ENCODE measurements at regions not wholly inside any gene's neighbourhood (a gene's known extent, or its start where the extent isn't known, plus 50 kb on each side); places are given as distances from the start of the nearest gene placed in this dataset.

DNA sequence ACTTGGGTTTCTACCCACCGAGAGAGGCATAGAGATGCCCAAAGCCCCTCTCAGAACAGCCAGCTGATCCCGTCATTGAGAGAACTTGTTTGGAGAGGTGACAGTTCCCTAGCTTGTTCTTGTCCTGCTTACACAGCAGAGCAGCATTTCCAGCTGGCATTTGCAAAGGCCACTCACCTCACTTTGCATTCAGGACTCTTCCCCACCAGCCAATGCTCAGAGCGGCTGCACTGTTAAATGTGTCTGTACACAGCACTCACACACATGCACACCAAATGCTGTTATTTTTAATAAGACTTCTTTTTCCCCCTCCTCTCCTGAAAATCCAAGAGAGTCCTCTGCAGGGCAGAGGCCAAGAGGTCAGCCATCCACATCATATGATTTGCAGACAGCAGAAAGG lies 104.6 kb upstream of the SLC14A2 start:
- H3K4me1 Mint-ChIP-seq, result no peaks in the 10 kb centered on the region
- WGBS (ENCODE audit: insufficient coverage), result no CpG with 5 or more reads among the region's 3 CpGs
- H3K4me3 ChIP-seq (ENCODE audit: control extremely low read depth in 1 of 5, extremely low read depth in 1 of 5, insufficient read depth in 1 of 5, low read depth in 2 of 5, low read length in 4 of 5), result no peak overlapping the region

DNA sequence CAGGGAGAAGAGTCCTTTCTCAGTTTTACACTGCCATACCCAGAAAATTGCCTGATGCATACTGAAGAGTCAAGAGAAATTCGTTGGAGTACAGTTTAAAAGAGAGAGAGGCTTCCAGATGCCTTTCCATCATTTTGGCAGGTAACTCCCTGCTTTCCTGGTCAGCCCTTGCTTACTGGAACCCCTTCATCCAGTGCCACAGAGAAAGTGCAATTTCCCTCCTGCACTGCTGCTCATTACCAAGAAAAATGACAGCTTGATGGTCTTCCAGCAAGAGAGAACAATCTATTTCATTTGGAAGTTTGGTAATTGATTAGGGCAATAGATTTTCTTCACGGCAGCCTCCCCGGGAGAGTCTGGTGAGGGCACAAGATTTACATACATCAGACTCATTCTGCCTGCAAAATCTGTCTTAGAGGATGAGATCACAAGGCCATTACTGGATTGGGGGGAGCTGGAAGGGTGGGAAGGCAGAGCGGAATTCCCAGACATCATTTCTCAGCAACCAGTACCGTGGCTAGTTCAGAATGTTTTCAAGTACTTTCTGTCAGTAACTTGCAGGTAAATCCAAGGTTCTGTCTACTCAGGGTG lies 102.8 kb upstream of the SLC14A2 start:
- H4K20me1 ChIP-seq (ENCODE audit: control insufficient read depth, insufficient read depth, low read length, poor library complexity, severe bottlenecking), result no peaks in the 10 kb centered on the region
- H3K9me3 Mint-ChIP-seq (ENCODE audit: insufficient read depth), result peaks cover 4% of the 10 kb centered on the region
- ATAC-seq (ENCODE audit: low read depth) (no peak), DNase-seq (no peak)
- H3K36me3 ChIP-seq (replicated peaks in 1 of 2; ENCODE audit: control extremely low read depth in 1 of 2, control insufficient read depth in 1 of 2, extremely low read depth in 1 of 2, insufficient read depth in 2 of 2, low read length in 1 of 2), result no peaks in the 10 kb centered on the region
- intact Hi-C loops (cut with micrococcal nuclease), result no loop called here
- no peak overlapping the region for H2AFZ ChIP-seq (ENCODE audit: insufficient read depth, low read depth, low read length, poor library complexity, severe bottlenecking)
- no peak overlapping the region for H3K27ac ChIP-seq (ENCODE audit: low read length in 2 of 2)
- no peaks in the 10 kb centered on the region for H3K9me3 ChIP-seq (ENCODE audit: control extremely low read depth in 1 of 3, control insufficient read depth in 2 of 3, insufficient read depth in 1 of 3, low read length in 2 of 3)
- POLR2A ChIA-PET, result no interaction called here
- no peak overlapping the region for H3K9ac ChIP-seq (ENCODE audit: low read length)
- no peaks in the 10 kb centered on the region for H3K4me1 Mint-ChIP-seq
- CTCF ChIA-PET, result no interaction called here
- H3K79me2 ChIP-seq (ENCODE audit: control insufficient read depth, insufficient read depth, low read length), result no peaks in the 10 kb centered on the region
- no peak overlapping the region for H3K27ac Mint-ChIP-seq
- no peaks in the 10 kb centered on the region for H3K4me1 ChIP-seq (ENCODE audit: control insufficient read depth in 2 of 2, insufficient read depth in 2 of 2, low read length in 2 of 2)
- TF ChIP-seq, protein P1, sequence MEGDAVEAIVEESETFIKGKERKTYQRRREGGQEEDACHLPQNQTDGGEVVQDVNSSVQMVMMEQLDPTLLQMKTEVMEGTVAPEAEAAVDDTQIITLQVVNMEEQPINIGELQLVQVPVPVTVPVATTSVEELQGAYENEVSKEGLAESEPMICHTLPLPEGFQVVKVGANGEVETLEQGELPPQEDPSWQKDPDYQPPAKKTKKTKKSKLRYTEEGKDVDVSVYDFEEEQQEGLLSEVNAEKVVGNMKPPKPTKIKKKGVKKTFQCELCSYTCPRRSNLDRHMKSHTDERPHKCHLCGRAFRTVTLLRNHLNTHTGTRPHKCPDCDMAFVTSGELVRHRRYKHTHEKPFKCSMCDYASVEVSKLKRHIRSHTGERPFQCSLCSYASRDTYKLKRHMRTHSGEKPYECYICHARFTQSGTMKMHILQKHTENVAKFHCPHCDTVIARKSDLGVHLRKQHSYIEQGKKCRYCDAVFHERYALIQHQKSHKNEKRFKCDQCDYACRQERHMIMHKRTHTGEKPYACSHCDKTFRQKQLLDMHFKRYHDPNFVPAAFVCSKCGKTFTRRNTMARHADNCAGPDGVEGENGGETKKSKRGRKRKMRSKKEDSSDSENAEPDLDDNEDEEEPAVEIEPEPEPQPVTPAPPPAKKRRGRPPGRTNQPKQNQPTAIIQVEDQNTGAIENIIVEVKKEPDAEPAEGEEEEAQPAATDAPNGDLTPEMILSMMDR (IDR thresholded peaks at IDR 0.05), result no peak
- TF ChIP-seq EZH2 (IDR thresholded peaks at IDR 0.05; ENCODE audit: borderline replicate concordance, insufficient read depth, low read depth, low read length, poor library complexity, severe bottlenecking), result no peak
- WGBS (ENCODE audit: insufficient coverage), result 50% methylated on average over 1 of the region's 5 CpGs
- no peak overlapping the region for H3K4me3 Mint-ChIP-seq
- no peaks in the 10 kb centered on the region for H3K27me3 ChIP-seq (replicated peaks in 1 of 4; ENCODE audit: control extremely low read depth in 1 of 4, control insufficient read depth in 3 of 4, insufficient read depth in 4 of 4, low read length in 3 of 4)
- no peak overlapping the region for H3K4me2 ChIP-seq (replicated peaks; ENCODE audit: low read depth, low read length, poor library complexity, severe bottlenecking)
- H3K27me3 Mint-ChIP-seq, result no peaks in the 10 kb centered on the region
- no peak overlapping the region for H3K4me3 ChIP-seq (ENCODE audit: control extremely low read depth in 1 of 5, extremely low read depth in 1 of 5, insufficient read depth in 1 of 5, low read depth in 2 of 5, low read length in 4 of 5)

More for the DNA sequence above, 104.6 kb upstream of the SLC14A2 start:
- H3K9ac ChIP-seq (ENCODE audit: low read length), result no peak overlapping the region
- peaks cover 4% of the 10 kb centered on the region for H3K27me3 Mint-ChIP-seq
- TF ChIP-seq EZH2 (IDR thresholded peaks at IDR 0.05; ENCODE audit: borderline replicate concordance, insufficient read depth, low read depth, low read length, poor library complexity, severe bottlenecking), result no peak
- no peak overlapping the region for H3K4me3 Mint-ChIP-seq
- no peak for ATAC-seq (ENCODE audit: low read depth)
- no peaks in the 10 kb centered on the region for H3K36me3 ChIP-seq (replicated peaks in 1 of 2; ENCODE audit: control extremely low read depth in 1 of 2, control insufficient read depth in 1 of 2, extremely low read depth in 1 of 2, insufficient read depth in 2 of 2, low read length in 1 of 2)
- no peak overlapping the region for H3K27ac ChIP-seq (ENCODE audit: low read length in 2 of 2)
- H3K79me2 ChIP-seq (ENCODE audit: control insufficient read depth, insufficient read depth, low read length), result no peaks in the 10 kb centered on the region
- H2AFZ ChIP-seq (ENCODE audit: insufficient read depth, low read depth, low read length, poor library complexity, severe bottlenecking), result no peak overlapping the region
- no peak overlapping the region for H3K4me2 ChIP-seq (replicated peaks; ENCODE audit: low read depth, low read length, poor library complexity, severe bottlenecking)
- CTCF ChIA-PET, result no interaction called here
- no peak for DNase-seq
- no peaks in the 10 kb centered on the region for H3K27me3 ChIP-seq (replicated peaks in 1 of 4; ENCODE audit: control extremely low read depth in 1 of 4, control insufficient read depth in 3 of 4, insufficient read depth in 4 of 4, low read length in 3 of 4)
- intact Hi-C loops (cut with micrococcal nuclease), result no loop called here
- H3K27ac Mint-ChIP-seq, result no peak overlapping the region
- H3K4me1 ChIP-seq (ENCODE audit: control insufficient read depth in 2 of 2, insufficient read depth in 2 of 2, low read length in 2 of 2), result no peaks in the 10 kb centered on the region
- H3K9me3 Mint-ChIP-seq (ENCODE audit: insufficient read depth), result peaks cover 4% of the 10 kb centered on the region
- POLR2A ChIA-PET, result no interaction called here
- H3K9me3 ChIP-seq (ENCODE audit: control extremely low read depth in 1 of 3, control insufficient read depth in 2 of 3, insufficient read depth in 1 of 3, low read length in 2 of 3), result peaks cover 0 to 4% (median 0%) of the 10 kb centered on the region in 3 donors
- H4K20me1 ChIP-seq (ENCODE audit: control insufficient read depth, insufficient read depth, low read length, poor library complexity, severe bottlenecking), result no peaks in the 10 kb centered on the region
